GM19372 (cell line): ENCODE measurements at regions not wholly inside any gene's neighbourhood (a gene's known extent, or its start where the extent isn't known, plus 50 kb on each side); places are given as distances from the start of the nearest gene placed in this dataset.

Experiments used
- ATAC-seq: cut with Tn5 transposase; IDR thresholded peaks from one replicate; pipeline ENCODE4 v1.9.1; 2021; ENCODE audit warnings: mild to moderate bottlenecking, low read depth, moderate library complexity; ENCODE audit not compliant: unreplicated experiment

DNA sequence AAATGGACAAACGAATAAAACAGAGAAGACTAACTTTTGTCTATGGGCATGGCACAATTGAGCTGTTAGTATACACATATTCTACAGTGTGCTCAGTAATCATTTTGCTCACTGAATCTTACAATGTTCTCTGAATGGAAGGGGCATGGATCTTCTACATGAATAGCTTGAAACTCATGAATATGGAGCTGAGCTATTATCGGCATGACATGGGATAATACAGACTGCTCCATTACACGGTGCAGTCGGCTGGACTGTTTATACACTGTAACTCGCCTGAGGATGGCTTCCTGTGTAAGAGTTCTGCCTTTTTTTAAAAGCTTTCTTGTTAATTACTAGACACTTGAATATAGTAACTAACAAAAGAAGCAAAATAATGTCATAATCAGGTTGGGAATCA, 368.5 kb upstream of the MAD2L1 start:
- ATAC-seq: no peak

DNA sequence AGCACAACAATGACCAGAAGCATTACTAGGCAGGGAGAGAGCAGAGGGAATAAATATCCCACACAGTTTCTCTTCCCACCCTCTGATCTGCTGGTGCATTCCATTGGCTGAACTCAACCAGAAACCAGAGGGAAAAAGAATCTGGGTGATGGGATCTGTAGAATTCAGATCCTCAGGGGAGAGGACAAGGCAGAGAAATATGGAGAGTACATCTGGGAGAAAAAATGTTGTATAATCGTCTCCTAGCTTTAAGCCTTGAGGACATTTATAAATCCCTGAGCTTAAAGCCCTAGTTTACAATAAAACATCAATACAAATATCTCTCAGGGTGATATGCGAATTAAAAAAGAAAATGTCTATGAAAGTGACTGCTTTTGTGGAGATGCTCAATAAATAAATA, 368.1 kb upstream of the MAD2L1 start:
- ATAC-seq: no peak

DNA sequence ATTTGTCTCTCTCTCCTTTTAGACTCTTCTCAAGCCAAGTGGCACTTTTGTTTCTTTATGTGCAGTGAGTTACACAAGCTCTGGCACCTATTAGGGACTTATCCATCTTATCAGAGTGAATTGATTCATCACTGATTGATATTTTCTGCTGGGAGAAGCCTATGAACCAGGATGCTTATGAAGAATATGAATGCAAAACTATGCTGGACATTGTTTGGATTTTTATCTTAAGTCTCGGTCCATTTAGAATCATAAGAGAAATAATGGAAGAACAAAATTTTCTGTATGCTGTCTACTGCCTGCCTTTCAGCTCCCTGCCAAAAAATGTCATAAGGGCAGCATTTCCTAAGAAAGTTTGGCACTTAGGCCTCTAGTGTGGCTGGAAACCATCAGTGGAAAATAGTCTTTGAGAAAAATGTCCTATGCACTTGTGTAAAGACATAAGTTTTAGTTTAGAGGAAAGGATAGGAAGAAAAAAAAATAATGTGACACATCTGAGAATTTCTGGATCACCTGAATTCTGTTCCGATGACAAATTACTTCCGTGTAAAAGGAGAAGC, 365.7 kb upstream of the MAD2L1 start:
- no peak for ATAC-seq

DNA sequence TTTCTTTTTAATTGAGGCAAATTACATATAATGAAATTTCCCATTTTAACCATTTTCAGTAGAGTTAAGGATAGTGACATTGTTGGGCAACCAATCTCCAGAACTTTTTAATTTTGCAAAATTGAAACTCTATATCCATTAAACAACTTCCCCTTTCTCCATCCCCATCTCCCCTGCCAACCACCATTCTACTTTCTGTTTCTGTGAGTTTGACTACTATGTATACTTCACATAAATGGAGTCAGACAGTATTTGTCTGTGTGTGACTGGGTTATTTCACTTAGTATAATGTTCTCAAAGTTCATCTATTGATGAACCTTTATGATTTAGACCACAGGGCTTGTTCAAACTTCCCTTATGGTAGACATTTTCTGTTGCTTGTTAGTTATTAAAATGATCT, 364.5 kb upstream of the MAD2L1 start:
- ATAC-seq: no peak

DNA sequence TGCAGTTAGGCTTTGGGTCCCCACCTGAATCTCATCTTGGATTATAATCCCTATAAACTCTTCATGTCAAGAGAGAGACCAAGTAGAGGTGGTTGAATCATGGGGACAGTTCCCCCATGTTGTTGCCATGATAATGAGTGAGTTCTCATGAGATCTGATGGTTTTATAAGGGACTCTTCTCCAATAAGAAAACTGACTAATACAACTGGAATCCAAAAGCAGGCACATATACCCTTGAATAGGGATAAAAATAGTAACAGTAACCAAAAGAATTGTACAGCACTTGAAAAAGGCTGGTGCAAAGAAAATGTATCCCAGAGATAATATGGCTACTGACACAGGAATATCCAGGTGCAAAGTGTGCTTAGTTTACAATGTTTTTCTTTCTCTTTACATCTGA, 351.5 kb upstream of the MAD2L1 start:
- ATAC-seq: no peak

DNA sequence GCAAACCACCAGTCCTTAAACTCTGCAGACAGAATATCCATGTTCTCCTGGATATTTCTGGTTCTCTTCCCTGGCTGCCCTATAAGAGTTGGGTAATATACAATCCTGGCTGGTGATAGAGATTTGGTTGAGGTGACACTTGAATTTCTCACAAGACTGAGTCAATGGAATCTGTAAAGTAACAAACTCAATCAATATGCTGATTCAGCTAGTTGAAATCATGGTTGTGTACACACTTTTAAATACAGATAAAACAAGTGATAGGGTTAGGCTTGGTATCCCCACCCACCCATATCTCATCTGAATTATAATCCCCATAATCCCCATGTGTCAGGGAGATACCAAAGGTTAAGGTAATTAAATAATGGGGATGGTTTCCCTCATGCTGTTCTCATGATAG, 349.2 kb upstream of the MAD2L1 start:
- ATAC-seq: no peak

DNA sequence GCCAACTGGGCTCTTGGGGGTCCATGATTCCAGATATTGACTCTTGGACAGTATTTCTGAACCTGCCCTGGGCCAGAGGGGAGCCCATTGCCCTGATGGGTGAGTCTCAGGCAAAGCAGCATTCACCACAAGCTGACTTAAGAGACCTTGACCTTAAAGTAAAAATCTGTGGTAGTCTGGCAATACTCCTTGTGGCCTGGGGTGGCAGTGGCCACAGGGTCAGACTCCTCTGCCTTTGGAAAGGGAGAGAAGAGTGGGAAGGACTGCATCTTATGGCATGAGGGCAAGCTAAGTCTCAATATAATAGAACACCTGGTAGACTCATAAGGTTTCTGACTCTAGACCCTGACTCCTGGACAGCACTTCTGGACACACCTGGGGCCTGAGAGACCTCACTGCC, 340.3 kb upstream of the MAD2L1 start:
- ATAC-seq: no peak

DNA sequence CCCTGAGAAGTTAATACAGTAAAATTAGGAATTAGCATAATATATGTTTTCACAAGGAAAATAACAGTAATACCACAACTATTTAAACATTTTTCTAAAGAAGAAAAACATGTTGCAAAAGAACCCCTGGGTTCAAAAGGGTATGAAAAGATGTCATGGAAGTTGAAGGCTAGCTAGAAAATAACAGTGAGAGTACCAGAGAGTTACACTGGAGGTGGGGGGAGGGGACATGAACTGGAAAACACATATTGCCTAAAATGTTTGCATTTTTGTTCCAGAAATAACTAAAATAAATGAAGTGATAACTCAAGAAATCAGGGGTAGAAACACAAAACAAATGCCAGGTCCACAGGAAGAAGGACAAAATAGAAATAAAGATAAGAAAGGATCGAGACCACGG, 336.6 kb upstream of the MAD2L1 start:
- ATAC-seq: no peak

DNA sequence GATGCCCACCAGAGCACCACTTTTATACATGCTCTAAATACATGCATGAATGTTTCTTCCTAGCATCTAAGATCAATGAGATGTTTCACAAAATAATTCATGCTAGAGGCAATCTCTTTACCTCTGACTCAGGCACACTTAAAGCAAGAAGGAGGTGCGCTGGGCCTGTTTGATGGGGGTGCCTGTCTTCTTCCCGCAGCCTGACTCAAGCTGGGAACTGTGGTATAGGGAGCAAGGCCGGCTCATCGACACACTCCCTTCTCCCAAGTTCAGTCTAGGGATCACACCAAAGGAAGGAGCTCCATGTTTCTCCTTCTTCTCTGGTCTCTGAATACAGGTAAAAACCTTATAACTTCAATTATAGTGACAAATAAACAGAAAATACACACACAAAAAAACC, 333.8 kb upstream of the MAD2L1 start:
- no peak for ATAC-seq

DNA sequence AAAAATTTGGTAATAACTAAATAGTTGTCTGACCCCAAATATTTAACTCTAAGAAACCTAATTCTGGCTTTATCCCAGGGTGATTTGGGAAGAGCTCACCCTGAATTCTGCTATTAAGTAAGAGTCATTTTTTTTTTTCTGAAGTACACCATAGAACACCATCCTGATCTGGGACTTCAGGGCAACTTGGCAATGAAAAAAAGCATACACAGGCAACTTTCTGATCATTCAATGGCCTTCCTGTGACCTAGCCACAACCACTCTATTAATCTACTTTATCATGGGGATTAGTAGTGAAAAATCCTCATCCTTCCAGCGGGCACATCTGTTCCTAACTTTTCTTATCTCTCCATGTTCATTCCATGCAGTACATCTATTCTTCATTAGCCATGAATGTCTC, 333.2 kb upstream of the MAD2L1 start:
- no peak for ATAC-seq

DNA sequence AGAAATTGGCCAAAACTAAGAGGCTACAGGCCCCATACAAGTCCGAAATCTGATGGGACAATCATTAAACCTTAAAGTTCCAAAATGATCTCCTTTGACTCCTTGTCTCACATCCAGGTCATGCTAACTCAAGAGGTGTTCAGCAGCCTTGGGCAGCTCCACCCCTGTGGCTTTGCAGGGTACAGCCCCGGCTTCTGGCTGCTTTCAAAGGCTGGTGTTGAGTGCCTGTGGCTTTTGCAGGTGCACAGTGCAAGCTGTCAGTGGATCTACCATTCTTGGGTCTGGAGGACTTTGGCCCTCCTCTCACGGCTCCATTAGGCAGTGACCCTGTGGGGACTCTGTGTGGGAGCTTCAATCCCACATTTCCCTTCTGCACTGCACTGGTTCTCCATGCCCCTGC, 329.1 kb upstream of the MAD2L1 start:
- no peak for ATAC-seq

DNA sequence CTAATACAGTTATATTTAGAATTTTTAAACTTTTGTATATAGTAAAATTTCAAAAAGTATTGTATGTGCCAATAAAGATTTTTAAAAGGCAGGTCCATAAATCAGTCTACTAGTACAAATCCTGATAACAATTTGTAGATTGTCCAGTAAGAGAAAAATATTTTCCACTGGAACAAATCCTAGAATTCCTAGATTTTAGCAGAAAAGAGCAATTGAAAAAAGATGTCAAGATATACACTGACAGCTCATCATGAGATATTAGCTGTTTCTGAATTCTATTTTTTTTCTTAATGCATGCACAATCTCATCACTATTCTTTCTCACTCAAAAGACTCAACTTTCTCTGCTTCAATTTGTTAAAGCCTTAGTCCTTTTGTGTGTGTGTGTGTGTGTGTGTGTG, 289.2 kb upstream of the MAD2L1 start:
- no peak for ATAC-seq

DNA sequence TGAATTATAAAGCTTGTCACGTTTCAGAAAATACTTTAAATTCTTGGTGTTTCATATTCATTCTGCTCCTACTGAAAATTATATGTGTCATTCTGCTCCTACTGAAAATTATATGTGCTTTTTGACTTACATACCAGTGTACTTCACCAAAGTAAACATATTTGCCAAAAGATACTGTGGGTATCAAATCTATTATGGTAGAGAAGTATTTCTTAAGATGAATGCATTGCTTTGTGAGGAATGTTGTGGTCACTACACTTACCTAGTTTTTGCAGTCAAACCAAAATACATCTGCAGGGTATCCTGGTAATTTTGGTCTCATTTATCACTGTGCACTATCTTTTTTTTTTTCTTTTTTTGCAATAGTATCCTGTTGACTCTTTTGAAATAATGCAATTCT, 287.7 kb upstream of the MAD2L1 start:
- ATAC-seq: no peak

DNA sequence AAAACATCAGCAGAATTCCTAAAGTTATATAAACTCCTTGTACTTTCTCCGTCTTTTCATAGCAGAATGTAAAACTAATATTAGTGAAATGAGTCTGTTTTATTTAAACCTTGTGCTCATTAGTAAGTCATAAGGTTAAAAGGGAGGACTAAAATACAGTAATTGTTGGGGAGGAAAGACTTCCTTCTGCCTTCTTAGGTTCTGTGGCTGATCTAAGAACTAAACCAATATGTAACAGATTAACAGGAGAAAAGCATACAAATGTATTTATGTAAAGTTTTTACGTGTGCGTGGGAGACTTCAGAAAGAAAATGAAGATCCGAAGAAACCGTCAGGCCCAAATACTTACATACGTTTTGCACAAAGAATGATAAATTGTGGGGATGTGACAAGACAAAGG, 286.6 kb upstream of the MAD2L1 start:
- no peak for ATAC-seq

DNA sequence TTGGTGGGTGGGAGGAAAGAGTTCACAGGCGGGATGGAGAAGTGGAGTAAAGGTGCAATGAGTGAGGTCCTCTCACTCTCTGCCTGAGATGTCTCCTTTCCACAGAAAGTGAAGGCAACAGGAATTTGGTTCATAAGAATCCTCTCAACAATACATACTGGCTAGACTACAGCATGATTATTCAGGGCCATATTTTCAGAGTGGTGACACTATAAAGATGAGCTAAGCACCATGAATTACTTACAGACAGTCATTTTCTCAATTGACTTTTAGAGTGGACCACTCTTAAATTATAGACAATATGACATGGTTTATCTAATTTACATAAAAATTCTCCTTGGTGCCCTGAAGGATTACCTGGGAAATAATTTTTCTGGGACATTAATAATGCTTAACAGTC, 286.1 kb upstream of the MAD2L1 start:
- ATAC-seq: no peak

DNA sequence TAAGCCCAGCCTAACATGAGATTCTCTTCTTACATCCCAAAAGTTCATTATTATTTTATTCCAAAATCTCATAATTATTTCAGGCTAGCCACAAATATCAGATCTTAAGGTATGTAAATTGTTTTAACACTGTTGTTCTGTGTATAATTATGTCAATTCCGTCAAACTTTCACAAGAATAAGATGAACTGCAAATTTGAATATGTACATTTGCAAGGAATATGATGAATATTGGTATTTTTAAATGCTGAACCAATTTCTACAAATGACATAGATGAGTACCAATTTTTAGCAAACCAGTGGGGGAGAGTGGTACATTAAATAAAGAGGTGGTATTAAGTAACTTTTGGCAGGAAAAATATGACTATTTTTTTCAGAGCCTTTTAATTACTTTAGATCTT, 282.3 kb upstream of the MAD2L1 start:
- no peak for ATAC-seq

DNA sequence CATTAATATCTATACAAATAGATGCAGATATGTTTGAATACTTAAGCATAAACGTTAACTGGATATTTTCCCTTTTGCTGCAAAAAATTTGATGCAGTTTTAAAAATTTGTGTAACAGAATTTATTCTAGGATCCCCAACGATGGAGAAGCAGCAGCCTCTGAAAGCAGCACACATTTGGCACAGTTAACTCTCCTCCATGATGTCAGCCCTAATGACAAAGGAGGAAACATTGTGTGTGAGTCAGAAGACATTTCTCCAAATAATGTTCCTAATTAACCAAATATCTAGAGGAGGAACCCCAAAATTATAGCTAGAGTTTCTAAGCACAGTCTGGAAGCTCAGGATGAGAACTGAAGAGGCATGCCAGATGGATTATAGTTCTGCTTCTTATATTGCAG, 281.9 kb upstream of the MAD2L1 start:
- no peak for ATAC-seq

DNA sequence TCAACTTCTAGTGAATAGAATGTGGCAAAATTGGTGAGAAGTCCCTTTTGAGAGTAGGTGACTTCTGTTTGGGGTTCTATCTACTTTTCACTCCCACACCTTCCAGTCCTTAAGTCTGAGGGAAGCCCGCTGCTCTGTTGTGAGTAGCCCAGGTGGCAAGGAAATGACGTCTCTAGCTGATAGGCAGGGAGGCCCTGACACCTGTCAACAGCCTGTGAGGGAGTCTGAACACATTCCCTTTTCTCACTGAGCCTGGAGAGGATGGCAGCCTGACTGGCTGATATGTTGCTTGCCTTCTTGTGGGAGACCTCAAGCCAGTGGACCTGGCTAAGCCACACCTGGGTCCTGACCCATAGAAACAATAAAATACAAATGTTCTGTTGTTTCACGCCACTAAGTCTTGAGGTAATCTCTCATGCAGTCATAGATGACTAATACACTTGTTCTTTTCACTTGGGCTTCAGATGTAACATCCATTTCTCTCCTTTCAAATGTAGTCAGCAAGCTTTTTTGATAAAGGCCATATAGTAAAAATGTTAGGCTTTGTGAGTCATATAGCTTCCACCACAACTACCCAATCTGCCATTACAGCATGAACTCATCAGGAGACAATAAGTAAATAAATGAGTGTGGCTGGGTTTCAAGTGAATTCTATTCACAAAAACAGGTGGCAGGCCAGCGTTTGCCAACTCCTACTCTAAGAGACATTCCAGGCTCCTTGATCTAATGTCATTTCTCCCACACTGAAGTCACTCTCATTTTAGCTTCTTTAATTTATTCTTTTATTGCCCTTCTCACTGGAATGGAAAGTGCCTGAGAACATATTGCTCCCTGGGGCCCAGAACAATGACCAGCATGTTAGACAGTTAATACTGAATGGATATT, 265.1 kb upstream of the MAD2L1 start:
- ATAC-seq: no peak

DNA sequence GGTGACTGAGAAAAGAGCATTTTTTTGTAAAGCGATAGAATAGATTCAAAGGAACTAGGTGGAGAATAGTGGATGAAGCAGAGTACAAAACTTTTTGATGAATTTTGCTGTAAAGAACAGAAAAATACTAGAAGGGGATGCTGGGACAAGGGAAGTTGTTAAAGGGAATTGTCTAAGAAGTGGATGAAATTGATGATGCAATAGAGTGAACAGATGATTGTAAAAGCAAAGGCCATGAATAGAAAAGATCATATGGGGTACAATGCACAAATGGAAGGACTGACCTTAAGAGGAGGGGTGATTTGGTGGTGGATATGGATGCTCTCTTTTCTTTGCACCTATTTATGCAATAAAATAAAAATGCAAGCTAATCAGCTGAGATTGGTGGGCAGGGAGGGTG, 262.7 kb upstream of the MAD2L1 start:
- ATAC-seq: no peak

DNA sequence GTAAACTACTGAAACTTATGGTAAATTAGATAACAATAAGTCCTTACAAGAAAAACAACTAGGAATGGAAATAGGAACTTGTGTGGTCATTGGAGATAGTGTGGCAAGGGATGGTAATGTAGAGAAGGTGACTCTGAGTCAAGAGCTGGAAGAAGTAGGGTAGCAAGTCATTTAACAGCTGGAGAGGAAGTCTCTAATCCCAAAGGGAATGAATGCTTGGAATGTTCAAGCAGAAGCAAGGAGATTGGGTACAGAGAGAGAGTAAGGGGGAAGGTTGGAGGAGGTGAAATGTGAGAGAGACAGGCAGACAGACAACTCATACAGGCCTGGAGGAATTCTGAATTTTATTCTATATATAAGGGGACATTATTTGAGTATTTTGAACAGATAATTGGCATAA, 260.6 kb upstream of the MAD2L1 start:
- ATAC-seq: no peak

DNA sequence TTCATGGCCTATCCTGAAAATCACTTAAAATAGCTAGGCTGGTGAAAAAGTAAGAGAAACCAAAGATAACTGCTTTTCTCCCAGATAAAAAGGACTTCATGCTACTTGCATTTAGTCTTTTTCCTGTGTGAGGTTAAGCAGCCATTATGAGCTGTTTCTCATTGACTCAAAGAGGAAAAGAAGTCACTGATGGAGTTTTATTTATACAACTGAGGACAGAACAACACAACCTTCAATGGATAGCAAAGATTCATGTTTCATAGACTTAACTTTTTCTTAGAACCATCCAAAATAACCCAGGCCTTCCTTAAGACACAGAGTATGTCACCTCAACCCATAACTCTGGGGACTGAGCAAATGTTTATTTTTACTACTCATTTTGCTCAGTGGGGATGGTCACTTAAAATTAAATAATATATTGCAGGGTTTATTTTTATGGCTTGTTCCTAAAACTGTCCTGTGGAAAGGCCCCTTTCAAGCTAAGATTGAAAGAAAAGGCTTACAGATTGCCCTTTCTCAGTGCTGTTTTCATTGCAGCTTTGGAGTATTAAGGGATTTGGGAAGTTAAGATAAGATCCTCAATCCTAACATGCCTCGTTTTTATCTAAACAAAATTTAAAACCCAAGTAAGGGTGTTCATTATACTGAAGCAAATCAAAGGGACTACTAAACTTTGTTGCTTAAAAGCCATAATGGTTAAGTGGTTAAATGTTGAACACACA, 252.6 kb upstream of the MAD2L1 start:
- no peak for ATAC-seq
